ENCODE measurements at regions not wholly inside any gene's neighbourhood (a gene's known extent, or its start where the extent isn't known, plus 50 kb on each side); places are given as distances from the start of the nearest gene placed in this dataset.

DNA sequence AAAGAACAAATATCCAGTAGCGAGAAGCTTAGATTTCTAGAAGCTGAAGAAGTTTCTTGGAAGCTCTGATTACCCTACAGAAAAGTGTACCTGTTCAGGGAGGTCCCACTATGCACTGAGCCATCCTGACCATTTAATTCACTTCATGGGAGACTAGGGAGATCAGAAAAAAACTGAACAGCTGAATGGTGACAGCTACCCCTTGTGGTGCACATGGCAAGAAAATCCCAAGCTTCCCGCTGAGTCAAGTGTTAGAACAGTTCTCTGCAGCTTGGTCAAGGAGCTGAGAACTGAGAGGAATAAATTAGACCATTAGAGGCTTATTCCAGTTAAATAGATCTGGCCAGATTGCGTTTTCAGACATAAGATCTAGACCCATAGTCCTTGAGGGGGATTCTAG is 197.2 kb upstream of the VEPH1 start:
- TF ChIP-seq, protein P1, sequence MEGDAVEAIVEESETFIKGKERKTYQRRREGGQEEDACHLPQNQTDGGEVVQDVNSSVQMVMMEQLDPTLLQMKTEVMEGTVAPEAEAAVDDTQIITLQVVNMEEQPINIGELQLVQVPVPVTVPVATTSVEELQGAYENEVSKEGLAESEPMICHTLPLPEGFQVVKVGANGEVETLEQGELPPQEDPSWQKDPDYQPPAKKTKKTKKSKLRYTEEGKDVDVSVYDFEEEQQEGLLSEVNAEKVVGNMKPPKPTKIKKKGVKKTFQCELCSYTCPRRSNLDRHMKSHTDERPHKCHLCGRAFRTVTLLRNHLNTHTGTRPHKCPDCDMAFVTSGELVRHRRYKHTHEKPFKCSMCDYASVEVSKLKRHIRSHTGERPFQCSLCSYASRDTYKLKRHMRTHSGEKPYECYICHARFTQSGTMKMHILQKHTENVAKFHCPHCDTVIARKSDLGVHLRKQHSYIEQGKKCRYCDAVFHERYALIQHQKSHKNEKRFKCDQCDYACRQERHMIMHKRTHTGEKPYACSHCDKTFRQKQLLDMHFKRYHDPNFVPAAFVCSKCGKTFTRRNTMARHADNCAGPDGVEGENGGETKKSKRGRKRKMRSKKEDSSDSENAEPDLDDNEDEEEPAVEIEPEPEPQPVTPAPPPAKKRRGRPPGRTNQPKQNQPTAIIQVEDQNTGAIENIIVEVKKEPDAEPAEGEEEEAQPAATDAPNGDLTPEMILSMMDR (IDR thresholded peaks at IDR 0.05; ENCODE audit: poor library complexity, severe bottlenecking) = no peak
- TF ChIP-seq POLR2AphosphoS5 (IDR thresholded peaks at IDR 0.05) (no peak), TAF1 (IDR thresholded peaks at IDR 0.05; ENCODE audit: low read depth) (no peak), SMC3 (conservative IDR thresholded peaks at IDR 0.05; ENCODE audit: poor library complexity) (no peak), RAD21 (conservative IDR thresholded peaks at IDR 0.05) (no peak), EP300 (conservative IDR thresholded peaks at IDR 0.05; ENCODE audit: poor library complexity, severe bottlenecking) (no peak), EZH2 (IDR thresholded peaks at IDR 0.05; ENCODE audit: borderline replicate concordance, insufficient read depth, low read length, poor library complexity, severe bottlenecking) (no peak)
- TF ChIP-seq, protein P2, sequence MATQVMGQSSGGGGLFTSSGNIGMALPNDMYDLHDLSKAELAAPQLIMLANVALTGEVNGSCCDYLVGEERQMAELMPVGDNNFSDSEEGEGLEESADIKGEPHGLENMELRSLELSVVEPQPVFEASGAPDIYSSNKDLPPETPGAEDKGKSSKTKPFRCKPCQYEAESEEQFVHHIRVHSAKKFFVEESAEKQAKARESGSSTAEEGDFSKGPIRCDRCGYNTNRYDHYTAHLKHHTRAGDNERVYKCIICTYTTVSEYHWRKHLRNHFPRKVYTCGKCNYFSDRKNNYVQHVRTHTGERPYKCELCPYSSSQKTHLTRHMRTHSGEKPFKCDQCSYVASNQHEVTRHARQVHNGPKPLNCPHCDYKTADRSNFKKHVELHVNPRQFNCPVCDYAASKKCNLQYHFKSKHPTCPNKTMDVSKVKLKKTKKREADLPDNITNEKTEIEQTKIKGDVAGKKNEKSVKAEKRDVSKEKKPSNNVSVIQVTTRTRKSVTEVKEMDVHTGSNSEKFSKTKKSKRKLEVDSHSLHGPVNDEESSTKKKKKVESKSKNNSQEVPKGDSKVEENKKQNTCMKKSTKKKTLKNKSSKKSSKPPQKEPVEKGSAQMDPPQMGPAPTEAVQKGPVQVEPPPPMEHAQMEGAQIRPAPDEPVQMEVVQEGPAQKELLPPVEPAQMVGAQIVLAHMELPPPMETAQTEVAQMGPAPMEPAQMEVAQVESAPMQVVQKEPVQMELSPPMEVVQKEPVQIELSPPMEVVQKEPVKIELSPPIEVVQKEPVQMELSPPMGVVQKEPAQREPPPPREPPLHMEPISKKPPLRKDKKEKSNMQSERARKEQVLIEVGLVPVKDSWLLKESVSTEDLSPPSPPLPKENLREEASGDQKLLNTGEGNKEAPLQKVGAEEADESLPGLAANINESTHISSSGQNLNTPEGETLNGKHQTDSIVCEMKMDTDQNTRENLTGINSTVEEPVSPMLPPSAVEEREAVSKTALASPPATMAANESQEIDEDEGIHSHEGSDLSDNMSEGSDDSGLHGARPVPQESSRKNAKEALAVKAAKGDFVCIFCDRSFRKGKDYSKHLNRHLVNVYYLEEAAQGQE (IDR thresholded peaks at IDR 0.05; ENCODE audit: borderline replicate concordance) = no peak
